Activated CD8-positive, alpha-beta T cell treated with anti-CD3 and anti-CD28 coated beads for 36 hours (primary cell): ENCODE measurements at regions not wholly inside any gene's neighbourhood (a gene's known extent, or its start where the extent isn't known, plus 50 kb on each side); places are given as distances from the start of the nearest gene placed in this dataset.

ENCODE experiments used
- ATAC-seq: fragments of 200-7000 bp; cut with Tn5 transposase; one replicate; pipeline ENCODE4 v1.10.0; 2021; ENCODE audit warnings: mild to moderate bottlenecking, moderate library complexity
- CTCF ChIA-PET: fragments of 350-600 bp; sonication (Branson Sonifier 250); formaldehyde crosslinking; loops from one replicate; lab custom pipeline; 2021; ENCODE audit warnings: antibody characterized with exemption; lab: Charles Lee
- POLR2A ChIA-PET: fragments of 350-600 bp; sonication (Branson Sonifier 250); formaldehyde crosslinking; loops from one replicate; lab custom pipeline; 2021; ENCODE audit warnings: antibody characterized with exemption; lab: Charles Lee
- DNase-seq: peaks from one replicate; pipeline ENCODE4 v3.0.0-alpha.2; 2020
- H3K27ac Mint-ChIP-seq: one replicate; pipeline ENCODE4 v1.8.0; 2021; ENCODE audit warnings: mild to moderate bottlenecking, mixed read lengths
- H3K27me3 Mint-ChIP-seq: one replicate; pipeline ENCODE4 v1.8.0; 2021; ENCODE audit warnings: mixed read lengths
- H3K36me3 Mint-ChIP-seq: one replicate; pipeline ENCODE4 v1.8.0; 2021; ENCODE audit warnings: low read depth, mixed read lengths
- H3K4me1 Mint-ChIP-seq: one replicate; pipeline ENCODE4 v1.8.0; 2021; ENCODE audit warnings: low read depth, mixed read lengths
- H3K4me3 Mint-ChIP-seq: one replicate; pipeline ENCODE4 v1.8.0; 2021; ENCODE audit warnings: mild to moderate bottlenecking, moderate library complexity, mixed read lengths
- H3K9me3 Mint-ChIP-seq: one replicate; pipeline ENCODE4 v1.8.0; 2021; ENCODE audit warnings: mixed read lengths
- intact Hi-C: fragments of 100-400 bp; cut with micrococcal nuclease; formaldehyde crosslinking; loops from one replicate; pipeline ENCODE4 v1.10.0; 2022
- TF ChIP-seq, protein P1 (sequence below): fragments of 200-600 bp; IDR thresholded peaks from one replicate; pipeline ENCODE4 v1.8.0; 2022; ENCODE audit warnings: antibody characterized with exemption, mild to moderate bottlenecking

DNA sequence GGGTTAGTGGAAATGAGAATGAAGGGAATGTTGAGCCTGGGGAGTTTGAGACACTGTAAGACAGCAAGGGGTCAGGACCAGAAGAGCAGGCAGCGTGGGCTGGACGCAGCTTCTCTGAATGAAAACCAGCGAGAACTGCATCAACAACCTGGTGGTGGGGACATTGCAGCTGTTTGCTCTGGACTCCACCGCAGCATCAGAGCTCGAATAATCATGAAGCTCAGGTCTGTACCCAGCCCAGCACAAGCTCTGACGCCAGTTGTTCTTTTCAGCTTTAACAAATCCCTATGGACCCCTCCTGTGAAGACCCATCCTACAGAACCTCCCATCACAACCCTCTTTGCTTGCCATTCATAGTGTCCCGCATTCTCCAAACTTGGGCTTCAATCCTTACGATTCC, 106.8 kb upstream of the PNPLA4 start:
- POLR2A ChIA-PET: no interaction called here
- CTCF ChIA-PET: no interaction called here
- no peak overlapping the region for H3K4me3 Mint-ChIP-seq
- no peaks in the 10 kb centered on the region for H3K36me3 Mint-ChIP-seq
- intact Hi-C loops: no loop called here
- TF ChIP-seq, protein P1, sequence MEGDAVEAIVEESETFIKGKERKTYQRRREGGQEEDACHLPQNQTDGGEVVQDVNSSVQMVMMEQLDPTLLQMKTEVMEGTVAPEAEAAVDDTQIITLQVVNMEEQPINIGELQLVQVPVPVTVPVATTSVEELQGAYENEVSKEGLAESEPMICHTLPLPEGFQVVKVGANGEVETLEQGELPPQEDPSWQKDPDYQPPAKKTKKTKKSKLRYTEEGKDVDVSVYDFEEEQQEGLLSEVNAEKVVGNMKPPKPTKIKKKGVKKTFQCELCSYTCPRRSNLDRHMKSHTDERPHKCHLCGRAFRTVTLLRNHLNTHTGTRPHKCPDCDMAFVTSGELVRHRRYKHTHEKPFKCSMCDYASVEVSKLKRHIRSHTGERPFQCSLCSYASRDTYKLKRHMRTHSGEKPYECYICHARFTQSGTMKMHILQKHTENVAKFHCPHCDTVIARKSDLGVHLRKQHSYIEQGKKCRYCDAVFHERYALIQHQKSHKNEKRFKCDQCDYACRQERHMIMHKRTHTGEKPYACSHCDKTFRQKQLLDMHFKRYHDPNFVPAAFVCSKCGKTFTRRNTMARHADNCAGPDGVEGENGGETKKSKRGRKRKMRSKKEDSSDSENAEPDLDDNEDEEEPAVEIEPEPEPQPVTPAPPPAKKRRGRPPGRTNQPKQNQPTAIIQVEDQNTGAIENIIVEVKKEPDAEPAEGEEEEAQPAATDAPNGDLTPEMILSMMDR: no peak
- DNase-seq (no peak), ATAC-seq (no peak)
- H3K9me3 Mint-ChIP-seq: no peaks in the 10 kb centered on the region
- no peaks in the 10 kb centered on the region for H3K27me3 Mint-ChIP-seq
- peaks cover 14% of the 10 kb centered on the region for H3K4me1 Mint-ChIP-seq
- H3K27ac Mint-ChIP-seq: no peak overlapping the region

DNA sequence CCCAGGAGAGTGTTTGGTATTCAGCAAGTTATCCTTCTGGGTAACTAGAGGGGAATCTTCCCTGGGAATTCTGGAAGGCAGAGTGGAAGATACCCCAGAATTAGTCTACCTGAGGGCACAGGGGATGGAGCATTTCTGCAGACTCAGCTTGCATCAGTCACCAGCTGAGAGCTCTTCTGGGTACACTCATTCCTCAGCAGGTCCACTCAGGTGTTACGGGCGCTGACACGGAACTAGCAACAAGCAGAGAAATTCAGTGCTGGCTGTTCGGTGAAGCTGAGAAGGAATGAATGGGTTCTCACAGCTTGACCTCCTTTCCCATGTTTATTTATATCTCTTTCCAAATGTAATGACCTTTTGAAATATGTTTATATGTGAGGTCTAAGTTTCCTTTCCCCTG, 106.0 kb upstream of the PNPLA4 start:
- TF ChIP-seq, protein P1: no peak
- no peaks in the 10 kb centered on the region for H3K9me3 Mint-ChIP-seq
- intact Hi-C loops: no loop called here
- no peak for ATAC-seq
- H3K36me3 Mint-ChIP-seq: no peaks in the 10 kb centered on the region
- no peak overlapping the region for H3K4me3 Mint-ChIP-seq
- DNase-seq: no peak
- H3K27ac Mint-ChIP-seq: no peak overlapping the region
- CTCF ChIA-PET: no interaction called here
- H3K4me1 Mint-ChIP-seq: peaks cover 9% of the 10 kb centered on the region
- POLR2A ChIA-PET: interaction anchor here (0.5 kb wide), 1 partner anchor 43 kb away, joined by 3 read pairs; no protein-coding TSS in a partner anchor
- no peaks in the 10 kb centered on the region for H3K27me3 Mint-ChIP-seq

DNA sequence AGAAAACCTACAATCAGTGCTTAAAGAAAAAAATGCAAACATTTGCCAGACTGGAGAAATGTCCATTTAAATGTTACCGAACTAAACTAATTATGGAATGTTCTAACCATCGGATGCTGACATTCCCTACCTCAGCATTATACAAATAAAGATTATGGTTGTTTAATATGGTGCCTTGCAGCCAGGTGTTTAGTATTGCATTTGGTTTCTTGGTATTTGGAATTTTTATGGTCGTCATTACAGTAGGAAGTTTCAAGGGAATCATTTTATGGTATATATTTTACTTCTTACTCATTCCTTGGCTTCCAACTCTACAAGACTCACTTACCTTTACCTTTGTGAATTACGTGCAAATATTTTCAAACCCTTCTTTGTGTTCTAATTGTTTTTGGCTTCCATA, 103.1 kb upstream of the PNPLA4 start:
- Mint-ChIP-seq H3K36me3 (no peaks in the 10 kb centered on the region), H3K9me3 (no peaks in the 10 kb centered on the region), H3K4me3 (no peak overlapping the region), H3K27ac (no peak overlapping the region), H3K27me3 (no peaks in the 10 kb centered on the region), H3K4me1 (no peaks in the 10 kb centered on the region)
- intact Hi-C loops: no loop called here
- CTCF ChIA-PET: no interaction called here
- ATAC-seq (no peak), DNase-seq (no peak)
- POLR2A ChIA-PET: no interaction called here
- TF ChIP-seq, protein P1: no peak

DNA sequence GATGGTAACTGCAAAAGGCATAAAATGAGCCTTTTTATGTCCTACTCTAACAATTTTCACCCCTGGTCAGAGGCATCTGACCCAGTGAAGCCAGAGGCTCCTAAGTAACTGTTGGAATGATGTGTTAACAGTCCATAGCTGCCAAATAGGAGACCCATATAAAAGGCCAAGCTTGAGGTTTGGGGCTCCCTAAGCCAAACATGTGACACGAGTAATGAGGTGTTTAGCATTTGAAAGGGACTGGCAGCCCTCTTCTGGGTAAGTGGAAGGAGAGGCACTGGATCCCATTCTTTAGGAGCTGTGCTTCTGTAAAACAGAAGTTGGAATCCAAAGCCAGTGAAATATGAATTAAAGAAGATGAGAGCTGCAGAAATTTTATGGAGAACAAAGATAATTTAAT, 100.6 kb upstream of the PNPLA4 start:
- POLR2A ChIA-PET: no interaction called here
- intact Hi-C loops: no loop called here
- CTCF ChIA-PET: no interaction called here
- no peaks in the 10 kb centered on the region for H3K27me3 Mint-ChIP-seq
- H3K36me3 Mint-ChIP-seq: no peaks in the 10 kb centered on the region
- H3K4me1 Mint-ChIP-seq: no peaks in the 10 kb centered on the region
- no peak for ATAC-seq
- no peak for DNase-seq
- no peak overlapping the region for H3K4me3 Mint-ChIP-seq
- TF ChIP-seq, protein P1: no peak
- no peak overlapping the region for H3K27ac Mint-ChIP-seq
- no peaks in the 10 kb centered on the region for H3K9me3 Mint-ChIP-seq

DNA sequence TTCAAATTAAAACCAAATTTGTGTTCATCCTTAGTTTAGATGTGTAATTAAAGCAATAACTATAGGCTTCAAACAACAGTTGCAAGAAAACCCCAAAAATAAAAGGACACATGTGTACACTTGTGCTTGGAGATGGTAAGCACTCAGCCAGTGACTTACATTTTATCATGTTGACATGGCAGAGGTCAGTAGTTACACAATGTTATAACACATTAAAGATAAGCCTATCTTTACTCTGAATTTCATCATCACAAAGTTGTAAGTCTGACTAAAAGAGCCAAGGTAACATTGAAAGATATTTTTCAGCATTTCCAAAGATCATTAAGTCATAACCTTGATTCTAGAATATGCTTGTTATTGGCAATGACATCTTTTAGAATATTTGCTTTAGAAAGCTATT, 98.5 kb upstream of the PNPLA4 start:
- TF ChIP-seq, protein P1: no peak
- no peak for ATAC-seq

More for the DNA sequence above, 98.5 kb upstream of the PNPLA4 start:
- Mint-ChIP-seq H3K4me1 (no peaks in the 10 kb centered on the region), H3K27ac (no peak overlapping the region), H3K4me3 (no peak overlapping the region), H3K9me3 (no peaks in the 10 kb centered on the region), H3K27me3 (no peaks in the 10 kb centered on the region), H3K36me3 (no peaks in the 10 kb centered on the region)
- ChIA-PET POLR2A (no interaction called here), CTCF (no interaction called here)
- intact Hi-C loops: no loop called here
- no peak for DNase-seq
